ENCODE measurements at regions not wholly inside any gene's neighbourhood (a gene's known extent, or its start where the extent isn't known, plus 50 kb on each side); places are given as distances from the start of the nearest gene placed in this dataset.
A peak's percentile ranks its signal among the peaks of the same experiment; 100 is the strongest.

- intact Hi-C loops (cut with micrococcal nuclease) (loop anchor here (1.0 to 5.0 kb wide), 2 partner anchors 15 to 223 kb away; no protein-coding TSS in a partner anchor), dilution Hi-C loops (cut with MboI; ENCODE audit: extremely low pct_ligation_motif_present, low sequenced_read_pairs) (no loop called here)
- Histone ChIP-seq H3K4me2 (ENCODE audit: insufficient read depth, low read length) (peak overlapping the region; percentile 71), H4K20me1 (replicated peaks; ENCODE audit: control insufficient read depth, extremely low read depth, insufficient read depth, low read length) (no peaks in the 10 kb centered on the region), H3K9me3 (replicated peaks; ENCODE audit: control insufficient read depth, insufficient read depth, low read length) (no peaks in the 10 kb centered on the region), H3K9ac (replicated peaks; ENCODE audit: extremely low read depth, insufficient read depth, low read length) (no peak overlapping the region), H3K79me2 (ENCODE audit: control insufficient read depth, insufficient read depth, low read length) (no peaks in the 10 kb centered on the region), H3K27ac (ENCODE audit: insufficient read depth, low read depth, low read length) (peak overlapping the region; percentile 66), H3K9me1 (replicated peaks; ENCODE audit: control insufficient read depth, extremely low read depth, insufficient read depth, low read length) (no peaks in the 10 kb centered on the region), H3K4me3 (replicated peaks in 1 of 3; ENCODE audit: insufficient read depth in 1 of 3, low read depth in 1 of 3, low read length in 3 of 3) (no peak overlapping the region), H3K27me3 (ENCODE audit: control insufficient read depth in 2 of 2, insufficient read depth in 2 of 2, low read length in 2 of 2) (no peaks in the 10 kb centered on the region), H3K4me1 (ENCODE audit: control insufficient read depth, extremely low read depth, insufficient read depth, low read length) (peaks cover 27% of the 10 kb centered on the region), H2AFZ (ENCODE audit: low read depth, low read length) (peak overlapping the region; percentile 92), H3K36me3 (ENCODE audit: control insufficient read depth in 2 of 2, extremely low read depth in 1 of 2, insufficient read depth in 2 of 2, low read length in 2 of 2) (no peaks in the 10 kb centered on the region)
- TF ChIP-seq JUN (IDR thresholded peaks at IDR 0.05; ENCODE audit: borderline replicate concordance, insufficient read depth, insufficient read length, low read depth) (peak; percentile 35), MYC (IDR thresholded peaks at IDR 0.05; ENCODE audit: low read depth, low read length) (no peak), FOS (IDR thresholded peaks at IDR 0.05; ENCODE audit: borderline replicate concordance, insufficient read depth, low read length) (no peak), POLR2AphosphoS5 (IDR thresholded peaks at IDR 0.05; ENCODE audit: insufficient read depth, low read depth, low read length) (peak; percentile 39), GATA2 (IDR thresholded peaks at IDR 0.05; ENCODE audit: insufficient read depth, insufficient read length, low read depth, low read length) (peak; percentile 12), CTCF (IDR thresholded peaks at IDR 0.05; ENCODE audit: extremely low read depth in 1 of 2, insufficient read depth in 1 of 2, low read depth in 1 of 2, low read length in 2 of 2) (no peak), POLR2A (IDR thresholded peaks at IDR 0.05; ENCODE audit: low read depth, low read length) (no peak), EZH2 (IDR thresholded peaks at IDR 0.05; ENCODE audit: borderline replicate concordance, low read depth, low read length, severe bottlenecking) (no peak)
- TF ChIP-seq, protein P1, sequence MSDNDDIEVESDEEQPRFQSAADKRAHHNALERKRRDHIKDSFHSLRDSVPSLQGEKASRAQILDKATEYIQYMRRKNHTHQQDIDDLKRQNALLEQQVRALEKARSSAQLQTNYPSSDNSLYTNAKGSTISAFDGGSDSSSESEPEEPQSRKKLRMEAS (IDR thresholded peaks at IDR 0.05; ENCODE audit: insufficient read depth, insufficient read length) = no peak
- POLR2A ChIA-PET = no interaction called here
- DNase-seq (ENCODE audit: low read depth, low spot score) = peak; percentile 52
- peak; percentile 49 for FAIRE-seq
- CTCF ChIA-PET = interaction anchor here (1.6 kb wide), 1 partner anchor 16 kb away, joined by 3 read pairs; no protein-coding TSS in a partner anchor
- BruUV-seq (replicated peaks) = no TSS peak
These were observed 443.5 kb upstream of the B3GALT2 start for GRCh38 chr1:193629875-193630274.
